Retinal pigment epithelial cell (primary cell): ENCODE measurements at regions not wholly inside any gene's neighbourhood (a gene's known extent, or its start where the extent isn't known, plus 50 kb on each side); places are given as distances from the start of the nearest gene placed in this dataset.
"Not testable (repeated sequence)": the region's sequence is repeated elsewhere in the genome, so short reads cannot be mapped to it uniquely, and the experiment has no call there.

Source experiments
- DNase-seq: peaks from one replicate; pipeline ENCODE4 v3.0.0-alpha.2; 2010; ENCODE audit warnings: low read depth
- H3K4me3 ChIP-seq: 2 replicates; pipeline ENCODE4 v1.5.1; 2011; ENCODE audit warnings: mild to moderate bottlenecking, low read length, control low read depth, moderate library complexity
- TF ChIP-seq, protein P1 (sequence below): conservative IDR thresholded peaks from 2 replicates; pipeline ENCODE4 v1.5.1; 2011; ENCODE audit warnings: low read depth, low read length, control low read depth, inconsistent platforms

DNA sequence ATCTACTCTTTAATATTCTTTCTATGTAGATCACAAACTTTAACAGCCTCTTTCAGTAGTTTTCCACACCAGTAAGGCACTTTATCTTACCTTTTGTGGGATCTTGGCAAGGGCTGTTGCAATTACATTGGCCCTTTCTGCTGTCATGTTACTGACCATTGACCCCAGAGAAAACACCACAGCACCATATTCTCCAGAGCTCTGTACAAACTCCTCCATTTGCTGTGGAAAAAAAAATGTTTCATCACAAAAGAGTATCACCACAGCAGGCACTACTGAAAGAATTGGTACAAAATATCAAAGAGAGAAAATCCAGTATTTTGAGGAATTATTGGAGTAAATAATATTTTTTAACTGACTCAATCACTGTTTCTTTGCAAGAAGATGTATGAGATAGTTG is 62.3 kb upstream of the UGT2A3 start:
- H3K4me3 ChIP-seq, DNase-seq: not testable (repeated sequence)

DNA sequence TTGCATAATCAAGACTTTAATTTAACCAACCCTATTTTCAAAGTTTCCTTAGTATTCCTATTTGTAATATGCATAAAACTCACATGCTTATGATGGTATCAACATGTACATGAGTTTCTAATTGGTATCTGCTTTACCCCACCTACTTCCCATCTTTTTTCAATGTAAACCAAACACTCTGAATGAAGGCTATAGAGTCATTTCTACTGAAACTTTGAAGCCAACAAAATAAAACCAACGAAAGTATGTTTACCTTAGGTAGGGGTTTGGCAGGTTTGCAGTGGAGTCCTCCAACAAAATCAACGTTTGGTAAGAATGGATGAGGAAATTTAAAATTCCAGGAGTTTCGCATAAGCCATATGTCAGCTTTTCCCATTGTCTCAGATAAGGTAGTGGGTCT is 66.4 kb upstream of the UGT2A3 start:
- H3K4me3 ChIP-seq, DNase-seq: not testable (repeated sequence)

DNA sequence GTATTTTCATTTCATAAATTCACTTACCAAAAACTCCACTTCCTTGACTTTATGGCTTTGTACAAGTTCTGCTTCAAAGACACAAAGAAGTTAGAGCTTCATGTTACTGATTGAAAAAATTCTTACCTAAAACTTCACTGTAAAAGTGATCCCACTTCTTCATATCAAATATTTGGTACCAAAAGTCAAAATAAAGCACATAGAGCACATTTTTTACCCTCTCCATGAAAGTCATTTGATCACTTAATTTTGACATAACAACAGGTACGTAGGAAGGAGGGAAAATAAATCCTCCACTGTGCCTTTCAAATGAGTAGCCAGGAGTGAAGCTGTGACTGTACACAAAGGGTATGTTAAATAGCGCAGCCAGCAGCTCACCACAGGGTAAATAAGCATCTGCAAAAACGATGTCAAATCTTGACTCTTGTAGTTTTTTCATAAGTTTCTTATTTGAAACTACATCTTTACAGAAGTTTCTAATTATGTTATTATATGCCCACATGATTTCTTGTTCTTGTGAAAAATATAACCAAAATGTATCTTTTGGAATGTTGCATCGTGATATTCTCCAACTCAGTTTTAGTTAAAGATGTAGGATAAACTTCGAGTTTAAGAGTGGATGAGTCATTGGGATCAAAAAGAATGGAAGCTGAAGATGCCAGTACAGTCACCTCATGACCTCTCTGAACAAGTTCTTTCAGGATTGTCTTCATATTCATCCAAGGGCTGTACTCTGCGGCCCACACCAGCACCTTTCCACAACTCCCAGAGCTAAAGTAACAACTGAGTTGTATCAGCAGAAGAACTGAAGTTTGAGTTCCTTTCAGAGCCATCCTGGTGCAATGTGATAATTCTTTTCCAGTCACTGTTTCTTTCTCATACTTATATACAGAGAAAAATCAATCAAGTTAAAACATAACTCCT is 68.2 kb upstream of the UGT2A3 start:
- not testable (repeated sequence) for H3K4me3 ChIP-seq, DNase-seq

DNA sequence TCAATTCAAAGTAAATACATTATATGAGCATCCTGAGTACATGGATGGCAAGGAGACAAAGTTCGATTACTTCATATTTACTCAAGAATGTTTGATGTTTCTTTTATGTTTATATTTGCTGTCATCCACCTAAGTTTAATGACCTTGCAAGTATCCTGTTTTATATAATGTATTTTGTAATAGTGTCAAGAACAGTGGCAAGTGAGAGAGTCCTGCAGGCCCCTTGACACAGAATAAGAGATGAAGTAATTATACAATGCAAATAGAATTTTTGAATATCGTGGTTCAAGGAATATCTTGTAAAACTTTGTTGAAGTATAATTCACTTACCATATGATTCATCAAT is 68.8 kb upstream of the UGT2A3 start:
- DNase-seq, H3K4me3 ChIP-seq: not testable (repeated sequence)

DNA sequence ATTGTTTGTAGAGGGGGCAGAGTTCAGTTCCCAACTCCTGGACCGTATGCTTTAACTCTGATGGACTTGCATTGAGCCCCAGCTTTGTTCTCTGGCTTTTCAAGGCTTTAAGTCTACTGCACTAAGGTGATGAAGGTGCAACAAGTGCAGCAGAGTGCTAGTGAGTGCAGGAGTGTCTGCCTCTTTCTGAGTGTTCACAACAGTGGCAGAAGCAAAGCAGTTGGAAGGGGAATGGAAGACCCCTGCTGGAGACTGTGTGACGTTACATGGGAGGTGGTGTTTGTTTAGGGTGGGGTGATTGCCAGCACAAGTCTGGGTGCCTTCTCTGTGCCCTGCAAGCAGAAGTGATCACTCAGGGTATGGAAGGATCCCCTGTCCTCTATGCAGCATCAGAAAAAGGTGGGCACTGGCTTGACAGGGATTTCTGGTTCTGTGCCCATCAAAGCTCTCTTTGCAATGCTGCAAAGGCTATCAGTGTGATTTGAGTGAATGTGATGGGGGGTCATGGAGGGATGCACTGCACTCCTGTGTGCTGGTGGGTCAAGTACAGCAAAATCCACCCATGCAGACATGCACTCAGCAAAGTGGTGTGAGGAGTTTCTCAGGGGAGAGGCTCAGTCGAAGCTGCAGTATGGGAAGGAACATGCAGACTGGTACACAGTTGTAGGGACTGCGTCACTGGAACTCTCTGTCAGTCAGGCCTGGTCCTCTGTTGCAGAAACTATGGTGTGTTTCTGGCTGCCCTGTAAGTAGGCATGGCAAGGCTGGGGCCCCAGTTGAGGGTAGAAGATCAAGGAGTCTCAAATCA is 70.9 kb upstream of the UGT2B7 start:
- TF ChIP-seq, protein P1, sequence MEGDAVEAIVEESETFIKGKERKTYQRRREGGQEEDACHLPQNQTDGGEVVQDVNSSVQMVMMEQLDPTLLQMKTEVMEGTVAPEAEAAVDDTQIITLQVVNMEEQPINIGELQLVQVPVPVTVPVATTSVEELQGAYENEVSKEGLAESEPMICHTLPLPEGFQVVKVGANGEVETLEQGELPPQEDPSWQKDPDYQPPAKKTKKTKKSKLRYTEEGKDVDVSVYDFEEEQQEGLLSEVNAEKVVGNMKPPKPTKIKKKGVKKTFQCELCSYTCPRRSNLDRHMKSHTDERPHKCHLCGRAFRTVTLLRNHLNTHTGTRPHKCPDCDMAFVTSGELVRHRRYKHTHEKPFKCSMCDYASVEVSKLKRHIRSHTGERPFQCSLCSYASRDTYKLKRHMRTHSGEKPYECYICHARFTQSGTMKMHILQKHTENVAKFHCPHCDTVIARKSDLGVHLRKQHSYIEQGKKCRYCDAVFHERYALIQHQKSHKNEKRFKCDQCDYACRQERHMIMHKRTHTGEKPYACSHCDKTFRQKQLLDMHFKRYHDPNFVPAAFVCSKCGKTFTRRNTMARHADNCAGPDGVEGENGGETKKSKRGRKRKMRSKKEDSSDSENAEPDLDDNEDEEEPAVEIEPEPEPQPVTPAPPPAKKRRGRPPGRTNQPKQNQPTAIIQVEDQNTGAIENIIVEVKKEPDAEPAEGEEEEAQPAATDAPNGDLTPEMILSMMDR: peak; percentile 55
- no peak for DNase-seq
- no peak overlapping the region for H3K4me3 ChIP-seq

DNA sequence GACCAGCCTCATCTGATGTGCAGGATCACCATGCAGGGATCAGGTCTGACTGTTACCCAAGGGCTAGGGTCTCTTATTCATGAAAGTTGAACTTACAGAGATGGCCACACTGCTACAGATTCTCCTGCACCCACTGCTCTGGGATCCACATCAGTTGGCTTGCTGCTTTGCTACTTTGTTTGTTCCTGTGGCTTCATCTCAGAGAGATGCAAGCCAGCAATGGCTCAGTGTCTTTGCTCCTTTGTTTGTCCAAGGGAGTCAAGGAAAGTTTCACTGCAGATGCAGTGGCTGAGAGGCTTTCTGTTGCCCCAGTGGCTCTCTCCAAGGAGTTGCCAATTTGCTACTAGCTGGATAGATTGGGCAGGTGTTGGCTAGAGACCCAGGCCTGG is 70.3 kb upstream of the UGT2B7 start:
- DNase-seq: no peak
- TF ChIP-seq, protein P1: no peak
- H3K4me3 ChIP-seq: no peak overlapping the region

DNA sequence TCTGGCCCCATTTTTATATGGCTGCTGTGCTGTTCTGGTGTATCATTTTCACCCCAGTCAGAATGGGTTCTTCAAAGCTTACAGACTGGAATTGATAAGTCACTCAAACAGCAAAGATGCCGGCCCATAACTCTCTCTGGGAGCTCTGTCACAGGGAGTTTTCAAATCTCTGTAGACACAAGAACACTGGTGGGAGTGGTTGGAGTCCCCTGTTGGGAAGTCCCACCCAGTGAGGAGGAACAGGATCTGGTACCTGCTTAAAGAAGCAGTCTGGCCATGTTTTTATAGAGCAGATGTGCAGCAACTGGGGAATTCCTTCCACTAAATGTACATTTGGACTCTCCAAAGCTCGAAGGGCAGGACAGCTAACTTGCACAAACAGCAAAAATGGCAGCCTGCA is 69.3 kb upstream of the UGT2B7 start:
- H3K4me3 ChIP-seq: no peak overlapping the region
- TF ChIP-seq, protein P1: no peak
- DNase-seq: no peak

DNA sequence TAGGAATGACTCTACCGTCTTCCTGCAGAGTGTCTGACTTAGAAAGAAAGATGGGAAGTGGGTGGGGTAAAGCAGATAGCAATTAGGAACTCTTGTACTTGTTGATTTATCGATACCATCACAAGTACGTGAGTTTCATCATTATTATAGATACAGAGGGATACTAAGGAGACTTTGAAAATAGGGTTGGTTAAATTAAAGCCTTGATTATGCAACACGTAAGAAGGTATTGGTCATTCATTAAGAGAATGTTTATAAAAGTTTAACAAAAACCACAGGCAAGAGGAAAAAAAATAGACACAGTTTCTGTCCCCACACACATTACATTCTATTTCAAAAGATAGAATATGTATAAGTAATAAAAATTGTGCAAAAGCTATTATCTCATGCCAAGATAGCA is 65.9 kb upstream of the UGT2B7 start:
- H3K4me3 ChIP-seq: no peak overlapping the region
- TF ChIP-seq, protein P1: no peak
- no peak for DNase-seq

DNA sequence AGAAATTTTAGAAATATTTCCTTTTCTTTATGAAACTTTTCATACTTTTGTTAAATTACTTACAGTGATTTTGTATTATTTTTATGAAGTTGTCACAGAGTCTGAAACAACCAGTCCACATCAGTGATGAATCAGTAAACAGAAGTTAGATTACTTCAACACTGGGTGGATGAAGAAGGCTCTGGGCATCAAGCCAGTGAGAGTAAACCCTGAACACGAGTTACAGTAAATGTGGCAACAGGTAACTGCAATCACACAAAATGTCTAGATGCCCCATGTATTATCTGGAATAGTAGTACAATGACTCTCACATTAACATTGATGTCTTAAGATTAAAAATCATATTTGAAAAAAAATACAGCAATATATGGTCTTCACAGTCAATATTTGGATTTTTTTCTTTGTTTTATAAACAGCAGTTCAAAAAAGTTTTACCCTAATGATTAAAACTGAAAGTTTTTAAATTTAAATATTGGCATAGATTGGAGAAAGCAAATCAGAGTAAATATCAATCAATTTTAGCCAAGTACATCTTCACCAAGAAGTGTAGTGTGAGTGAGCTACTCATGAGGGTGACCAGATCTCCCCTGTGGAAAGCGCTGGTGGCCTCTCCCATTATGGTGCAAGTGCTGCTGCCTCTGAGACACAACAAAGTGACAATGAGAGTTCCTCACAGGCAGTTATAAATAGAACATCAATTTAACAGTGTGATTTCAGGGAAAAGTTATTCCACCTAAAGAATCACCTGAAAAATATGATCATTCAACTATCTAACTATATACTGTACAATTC is 63.2 kb upstream of the UGT2B7 start:
- TF ChIP-seq, protein P1: no peak
- H3K4me3 ChIP-seq: no peak overlapping the region
- no peak for DNase-seq

DNA sequence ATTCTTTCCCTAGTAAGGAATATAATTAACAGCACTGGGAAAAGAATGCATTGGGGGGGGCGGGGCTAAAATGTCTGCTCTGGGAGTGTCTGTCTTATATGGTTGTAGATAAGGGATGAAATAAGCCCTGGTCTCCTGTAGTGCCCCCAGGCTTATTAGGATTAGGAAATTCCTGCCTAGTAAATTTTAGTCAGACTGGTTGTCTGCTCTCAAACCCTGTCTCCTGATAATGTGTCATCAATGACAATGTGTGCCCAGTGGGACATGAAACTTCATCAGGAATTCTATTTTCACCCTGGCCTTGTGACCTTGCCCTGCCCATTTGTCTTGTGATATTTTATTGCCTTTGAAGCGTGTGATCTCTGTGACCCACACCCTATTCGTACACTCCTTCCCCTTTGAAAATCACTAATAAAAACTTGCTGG is 61.9 kb upstream of the UGT2B7 start:
- not testable (repeated sequence) for H3K4me3 ChIP-seq, DNase-seq
